Stimulated activated CD4-positive, alpha-beta T cell treated with anti-CD3 and anti-CD28 coated beads, Interleukin-4, amount 100 ng/mL, for 48 hours (primary cell): ENCODE measurements at regions not wholly inside any gene's neighbourhood (a gene's known extent, or its start where the extent isn't known, plus 50 kb on each side); places are given as distances from the start of the nearest gene placed in this dataset.
"Not testable (repeated sequence)": the region's sequence is repeated elsewhere in the genome, so short reads cannot be mapped to it uniquely, and the experiment has no call there.

Experiments used
- DNase-seq, 2 donors: peaks; one replicate each; pipeline ENCODE4 v3.0.0-alpha.2; 2020; ENCODE audit warnings: low read depth in 2 of 2

DNA sequence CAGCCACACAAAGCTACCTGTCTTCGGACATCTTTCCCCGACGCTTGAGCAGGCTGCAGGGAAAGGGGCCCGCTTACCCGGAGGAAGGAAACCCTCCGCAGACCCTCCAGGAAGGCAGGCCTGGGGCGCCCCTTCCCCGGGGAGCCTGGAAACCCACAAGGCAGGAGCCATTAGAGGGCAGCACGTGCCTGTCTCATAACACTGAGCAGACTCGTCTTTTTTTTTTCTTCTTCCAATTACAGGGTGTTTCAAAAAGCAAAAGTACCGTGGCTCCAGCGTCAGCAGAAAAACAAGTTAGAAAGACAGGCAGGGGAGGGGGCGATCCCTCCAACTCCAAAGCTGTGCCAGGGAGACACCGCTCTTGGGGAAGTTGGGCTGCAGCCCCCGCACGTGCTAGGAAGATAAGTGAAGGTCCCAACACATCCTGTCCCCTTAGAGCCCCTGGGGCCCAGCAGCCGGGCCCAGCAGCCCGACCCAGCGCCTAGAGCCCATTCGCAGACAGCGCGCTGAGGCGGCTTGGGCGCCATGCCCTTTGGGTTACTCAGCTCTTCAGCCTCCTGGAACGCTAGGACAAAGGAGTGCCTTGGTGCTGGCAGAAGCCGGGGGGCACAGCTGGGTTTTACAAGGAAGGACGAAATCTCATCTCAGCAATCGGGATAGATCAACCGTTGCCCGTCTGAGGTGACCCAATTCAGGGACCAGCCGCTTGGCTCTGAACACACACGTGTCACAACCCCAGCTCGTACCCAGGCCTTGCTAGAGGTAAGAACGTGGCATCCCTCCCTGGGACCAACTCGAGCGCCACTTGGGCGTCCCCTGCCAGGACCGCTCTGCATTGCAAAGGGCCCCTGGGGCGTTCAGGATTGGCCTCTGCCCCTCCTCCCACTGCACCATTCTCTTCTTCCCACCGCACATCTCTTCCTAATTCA, 136.3 kb downstream of the LY86 start:
- DNase-seq, result peak; percentile 39 to 46

DNA sequence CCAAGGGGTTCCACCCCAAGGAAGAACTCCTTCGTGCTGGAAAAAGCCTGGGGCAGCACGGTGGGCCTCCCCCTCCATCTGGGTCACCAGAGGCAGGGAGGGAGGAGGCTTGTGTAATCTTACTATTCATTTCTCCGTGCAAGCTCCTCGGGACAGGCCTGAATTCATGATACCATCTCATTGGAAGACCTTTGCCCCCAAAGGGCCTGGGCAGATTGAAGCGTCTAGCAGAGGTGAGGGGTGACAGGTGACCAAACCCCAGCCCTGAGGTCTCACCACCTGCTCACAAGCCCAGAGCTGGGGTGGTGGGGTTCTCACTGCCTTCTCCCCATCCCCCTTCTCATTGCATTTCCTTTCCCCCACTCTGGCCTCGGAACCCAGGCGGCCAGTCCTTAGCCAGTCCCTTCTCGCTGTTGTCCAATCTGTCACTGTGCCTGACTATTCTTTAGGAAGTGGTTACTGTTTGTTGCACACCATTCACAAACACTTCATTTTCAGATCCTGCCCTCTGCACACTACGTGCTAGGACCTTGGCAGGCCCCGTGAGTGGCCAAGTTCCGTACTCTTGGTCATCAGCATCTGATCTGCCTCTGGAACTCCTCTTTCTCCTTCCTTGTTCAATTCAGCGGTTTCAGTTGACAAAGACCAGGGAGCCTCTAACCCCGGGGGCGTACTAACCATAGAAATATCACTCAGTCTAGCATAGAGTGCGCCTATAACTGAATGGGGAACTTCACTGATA, 137.1 kb downstream of the LY86 start:
- no peak for DNase-seq

DNA sequence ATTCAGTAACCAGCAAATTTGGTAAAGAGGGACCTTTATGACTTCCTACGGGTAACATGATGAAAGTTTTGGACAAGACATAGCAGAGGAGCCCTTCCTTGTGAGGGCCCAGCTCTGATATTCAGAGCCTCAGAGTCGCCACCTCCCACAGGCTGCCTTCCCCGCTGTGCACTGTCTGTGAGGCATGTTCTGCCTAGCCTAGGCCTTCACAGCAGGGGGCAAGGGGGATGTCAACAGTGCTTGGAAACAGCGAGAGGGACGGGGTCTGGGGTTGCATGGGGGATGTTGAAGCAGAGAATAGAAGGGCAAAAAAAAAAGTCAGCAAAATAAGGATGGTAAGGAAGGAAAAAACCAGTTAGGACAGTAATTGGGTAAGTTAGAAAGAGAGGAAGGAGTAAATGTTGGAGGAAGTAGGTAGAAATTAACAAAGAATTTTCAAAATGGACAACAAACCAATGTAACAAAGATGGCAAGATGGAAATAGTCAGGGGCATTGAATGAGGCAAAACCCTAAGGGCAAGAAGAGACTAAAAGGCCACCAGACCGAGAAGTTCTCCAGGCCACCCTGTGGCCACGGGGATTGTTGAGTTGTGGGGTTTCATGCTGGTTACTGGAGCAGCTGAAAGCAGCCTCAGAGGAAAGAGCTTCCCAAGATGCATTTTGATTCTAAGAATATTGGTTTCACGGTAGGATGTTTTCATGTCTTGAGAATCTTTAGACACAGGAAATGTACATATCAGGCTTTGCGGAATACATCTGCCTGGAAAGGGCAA, 139.8 kb downstream of the LY86 start:
- no peak for DNase-seq

DNA sequence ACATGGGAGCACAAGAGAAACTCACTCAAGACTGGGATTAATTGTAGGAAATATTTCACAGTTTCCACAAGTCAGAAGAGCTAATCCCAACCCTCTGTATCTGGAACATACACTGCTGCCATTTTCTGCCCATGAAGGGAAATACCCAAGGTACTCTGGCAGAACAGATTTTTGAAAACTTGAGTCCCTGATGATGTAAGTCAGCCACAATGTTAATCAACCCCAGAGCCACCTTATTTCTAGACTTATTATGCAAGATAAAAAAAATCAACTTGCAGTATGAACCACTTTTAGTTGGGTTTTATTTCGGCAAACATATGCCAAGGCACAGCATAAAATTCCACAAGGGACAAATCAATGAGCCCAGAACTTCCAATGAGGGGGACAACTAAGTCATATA, 141.5 kb downstream of the LY86 start:
- no peak for DNase-seq

DNA sequence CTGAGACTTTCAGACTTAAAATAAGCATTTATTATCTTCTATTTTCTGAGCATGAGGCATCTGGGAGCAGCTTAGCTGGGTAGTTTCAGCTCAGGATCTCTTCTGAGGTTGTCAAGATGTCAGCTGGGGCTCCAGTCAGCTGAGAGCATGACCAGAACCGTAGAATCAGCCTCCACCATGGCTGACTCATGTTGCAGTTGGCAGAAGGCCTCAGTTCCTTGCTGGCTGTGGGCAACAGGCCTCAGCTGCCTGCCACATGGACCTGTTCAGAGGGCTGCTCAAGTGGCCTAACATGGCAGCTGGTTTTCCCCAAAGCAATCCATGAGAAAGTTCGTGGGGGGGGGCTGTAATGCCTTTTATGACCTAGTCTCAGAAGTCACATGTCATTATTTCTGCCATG, 142.3 kb downstream of the LY86 start:
- no peak for DNase-seq

DNA sequence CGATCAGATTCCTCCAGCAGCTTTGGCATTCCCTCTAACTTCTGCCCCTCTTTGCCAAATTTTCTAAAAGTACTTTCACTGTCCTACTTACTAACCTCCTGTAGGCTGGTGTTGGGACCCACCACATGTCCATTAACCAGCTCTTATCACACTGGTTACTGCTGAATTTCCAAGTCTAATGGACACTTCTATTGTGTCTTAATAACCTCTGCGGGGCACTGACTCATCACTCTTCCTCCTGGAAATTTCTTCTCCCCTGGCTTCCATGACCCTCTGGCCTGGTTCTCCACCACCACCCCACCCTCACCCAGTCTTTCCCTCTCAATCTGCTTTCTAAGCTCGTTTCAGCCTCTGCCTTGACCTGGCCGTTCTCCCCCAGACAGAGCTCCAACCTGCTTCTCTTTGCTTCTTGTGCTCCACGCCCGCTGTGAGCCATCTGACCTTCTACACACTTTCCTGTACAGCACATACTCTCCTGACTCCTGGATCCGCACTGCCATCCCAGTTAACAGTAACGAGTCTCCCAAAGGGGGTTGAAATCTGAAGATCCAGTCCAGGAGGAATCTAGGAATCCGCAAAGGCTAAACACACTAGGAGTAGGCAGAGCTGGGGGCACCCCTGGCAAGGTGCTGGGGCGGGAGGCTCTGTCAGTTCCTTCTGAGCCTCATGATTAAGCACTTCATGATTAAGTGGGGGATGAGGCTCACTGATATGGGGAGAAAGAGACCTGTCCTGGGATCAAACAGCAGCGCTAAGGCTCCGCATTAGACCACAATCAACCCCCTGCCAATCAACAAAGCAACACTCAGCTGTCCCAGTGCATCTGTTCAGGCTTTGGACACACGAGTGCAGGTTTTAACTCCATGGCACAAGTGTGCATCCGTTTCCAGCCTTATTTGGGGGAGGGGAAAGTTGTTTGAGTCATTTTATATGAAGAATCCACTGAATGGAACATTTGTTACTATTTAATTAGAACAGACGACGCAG, 146.3 kb downstream of the LY86 start:
- DNase-seq, result no peak

DNA sequence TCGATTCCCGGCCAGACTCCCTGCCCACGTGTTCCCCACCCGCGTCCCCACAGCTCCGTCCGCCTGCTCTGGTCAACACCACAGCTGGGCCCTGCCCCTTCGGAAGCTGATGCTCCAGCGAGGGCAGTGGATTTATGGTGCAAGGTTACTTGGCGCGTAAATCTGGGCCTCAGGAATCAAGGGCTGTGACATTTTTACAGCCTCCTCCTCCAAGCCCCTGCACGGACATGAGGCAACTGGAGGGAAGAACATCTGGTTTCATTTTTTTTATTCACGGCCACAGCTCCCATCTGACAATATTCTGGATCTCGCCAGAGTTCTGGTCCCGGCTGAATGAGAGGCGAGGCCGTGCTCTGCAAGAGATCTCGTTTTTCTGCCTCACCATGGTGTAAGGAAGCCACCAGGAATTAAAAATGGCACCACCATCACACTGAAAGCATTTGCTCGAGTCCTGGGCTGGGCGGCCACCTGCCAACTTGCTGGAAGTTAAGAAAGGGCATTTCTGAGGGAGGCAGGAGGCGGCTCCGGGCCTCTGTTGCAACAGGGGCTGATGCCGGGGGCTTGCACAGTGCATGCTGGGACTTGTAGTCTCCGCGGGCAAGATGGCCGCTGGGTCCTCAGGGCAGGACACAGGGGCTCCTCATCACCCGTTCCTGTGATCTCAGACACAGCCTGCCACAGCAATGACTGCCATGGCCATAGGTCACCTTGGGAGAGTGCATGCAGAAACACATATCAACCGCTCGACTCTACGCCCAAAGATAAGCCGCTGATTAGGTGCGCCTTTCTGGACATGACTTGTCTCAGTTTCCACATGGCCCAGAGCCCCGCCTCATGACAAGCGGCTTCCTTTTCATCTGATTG, 148.5 kb downstream of the LY86 start:
- DNase-seq, result no peak

DNA sequence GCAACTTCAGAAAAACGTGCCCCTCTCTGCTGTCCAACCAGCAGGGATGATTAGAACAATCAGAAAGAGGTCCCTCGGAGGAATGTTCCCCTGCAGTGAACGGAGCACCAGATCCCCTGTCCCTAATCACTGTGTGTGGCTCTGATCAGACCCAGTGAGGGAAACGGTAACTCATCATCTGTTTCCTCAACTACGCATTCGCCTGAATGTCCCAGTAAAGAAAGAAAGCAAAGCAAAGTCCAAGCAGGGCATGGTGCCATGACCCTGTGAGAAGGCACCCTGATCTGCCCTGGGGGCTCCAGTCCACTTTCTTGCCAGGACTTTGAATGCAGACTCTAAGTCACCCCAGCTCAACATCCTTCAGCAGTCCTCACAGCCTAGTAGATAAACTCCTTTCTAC, 149.2 kb downstream of the LY86 start:
- no peak for DNase-seq

DNA sequence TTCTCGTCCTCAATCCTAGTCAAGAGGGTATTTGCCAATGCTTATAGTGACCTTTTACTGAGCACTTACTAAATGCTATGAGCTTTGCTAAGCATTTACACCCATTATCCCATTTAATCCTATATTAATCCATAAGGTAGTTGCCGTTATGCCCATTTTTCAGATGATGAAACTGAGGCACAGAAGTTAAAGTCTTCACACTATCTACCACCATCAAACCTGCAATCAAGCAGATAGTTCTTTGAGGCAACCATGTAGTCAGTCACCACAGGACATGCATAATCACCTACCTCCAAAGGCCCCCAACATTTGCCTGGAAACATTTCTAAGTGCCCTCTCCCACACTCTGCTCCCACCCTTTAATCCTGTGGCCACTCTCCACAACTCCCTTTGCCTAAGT, 149.6 kb downstream of the LY86 start:
- DNase-seq, result no peak

DNA sequence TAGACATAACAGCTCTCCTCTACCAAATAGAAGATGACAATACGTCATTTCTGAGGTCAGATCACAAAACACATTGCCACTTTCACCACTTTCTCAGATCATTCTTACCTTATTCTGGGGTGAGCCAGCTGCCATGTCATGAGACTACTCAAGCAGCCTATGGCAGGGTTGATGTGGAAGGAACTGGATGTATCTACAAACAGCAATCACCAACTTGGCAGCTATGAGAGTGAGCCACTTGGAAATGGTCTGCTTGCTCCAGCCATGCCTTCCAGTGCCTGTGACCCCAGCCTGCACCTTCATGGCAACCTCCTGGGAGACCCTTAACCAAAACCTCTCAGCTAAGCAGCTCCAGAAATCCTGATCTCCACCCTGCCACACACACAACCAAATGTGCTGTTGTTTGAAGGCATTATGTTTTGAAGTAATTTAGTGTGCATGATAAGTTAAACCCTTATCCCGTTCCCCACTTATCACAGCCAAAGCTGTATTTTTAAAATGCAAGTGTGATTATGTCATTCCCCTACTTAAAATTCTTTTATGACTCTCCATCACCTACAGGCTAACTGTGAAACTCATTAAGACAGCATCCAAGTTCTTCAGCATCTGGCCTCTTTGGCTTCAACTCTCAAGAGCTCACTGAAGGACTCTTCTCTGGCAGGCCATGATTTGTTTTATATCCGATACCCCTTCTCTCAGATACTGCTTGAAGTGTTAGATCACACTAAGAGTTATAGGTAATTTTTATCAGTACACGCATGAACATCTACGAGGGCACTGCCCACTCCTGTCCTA, 150.6 kb downstream of the LY86 start:
- DNase-seq, result no peak

DNA sequence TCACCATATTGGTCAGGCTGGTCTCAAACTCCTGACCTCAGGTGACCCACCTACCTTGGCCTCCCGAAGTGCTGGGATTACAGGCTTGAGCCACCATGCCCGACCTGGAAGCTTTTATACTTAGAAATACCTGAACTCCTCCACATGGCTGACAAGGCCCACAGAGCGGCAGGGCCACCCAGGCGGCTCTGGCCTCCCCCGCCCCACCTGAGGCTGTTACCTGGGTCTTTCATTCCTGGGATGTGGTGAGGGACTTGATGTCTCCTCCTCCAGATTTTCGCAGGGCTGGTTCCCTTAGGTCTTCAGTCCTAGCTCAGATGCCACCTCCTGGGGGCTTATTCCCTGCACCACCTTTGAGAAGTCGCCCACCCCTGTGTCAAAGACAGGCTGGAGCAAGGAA, 152.1 kb downstream of the LY86 start:
- no peak for DNase-seq

DNA sequence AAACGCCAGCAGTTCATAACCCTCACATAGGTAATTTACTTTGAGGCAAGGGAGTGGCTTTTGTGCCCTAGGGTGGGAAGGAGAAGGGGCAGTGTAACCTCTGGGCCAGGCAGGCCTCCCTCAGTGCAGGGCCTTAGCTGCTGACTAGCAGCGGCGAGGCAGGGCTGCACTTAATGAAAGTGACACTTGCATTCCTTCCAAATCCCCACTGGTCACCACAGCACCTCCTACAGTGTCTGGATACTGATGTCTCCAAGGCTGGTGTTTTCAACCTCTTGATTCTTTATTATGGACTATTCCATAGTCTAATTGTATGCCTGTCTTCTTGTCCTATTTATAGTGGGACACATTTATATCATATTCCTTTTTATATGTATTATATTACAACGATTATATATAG, 152.7 kb downstream of the LY86 start:
- DNase-seq, result no peak

DNA sequence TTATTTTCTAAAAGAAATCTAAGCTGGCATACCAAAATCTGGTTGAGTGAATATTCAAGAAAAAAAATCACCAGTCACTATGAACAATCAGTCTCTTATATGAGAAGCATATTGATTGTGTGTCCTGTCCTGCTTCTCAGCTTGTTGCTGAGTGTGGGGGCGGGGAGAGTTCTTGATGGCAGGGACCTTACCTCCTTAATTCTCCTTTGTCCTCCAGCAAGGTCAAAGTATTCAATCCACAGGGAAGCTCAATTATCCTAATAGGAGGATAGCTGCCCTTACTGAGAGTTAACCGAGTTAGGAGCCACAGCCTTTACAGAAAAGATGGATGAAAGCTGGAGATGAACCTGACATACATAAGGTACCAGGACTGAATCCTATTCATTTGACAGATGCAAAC, 154.0 kb downstream of the LY86 start:
- no peak for DNase-seq

DNA sequence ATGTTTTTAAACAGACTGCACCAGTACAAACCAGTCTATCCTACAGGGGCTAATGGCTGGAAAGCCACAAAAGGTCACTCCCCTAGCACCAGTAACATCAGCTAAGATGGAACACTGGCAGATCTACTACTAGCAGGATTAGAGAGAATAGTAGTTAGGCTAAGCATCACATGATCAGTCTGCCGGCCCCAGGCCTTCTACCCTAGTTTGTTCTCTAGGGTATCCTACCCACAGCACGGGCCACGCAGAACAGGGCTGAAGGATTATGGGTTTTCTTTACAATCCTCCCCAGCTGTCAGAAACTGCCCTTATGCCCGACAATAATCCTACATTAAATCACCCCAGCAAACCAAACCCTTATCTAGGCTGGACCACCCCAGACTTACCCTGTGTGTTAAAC, 156.0 kb downstream of the LY86 start:
- DNase-seq, result no peak

DNA sequence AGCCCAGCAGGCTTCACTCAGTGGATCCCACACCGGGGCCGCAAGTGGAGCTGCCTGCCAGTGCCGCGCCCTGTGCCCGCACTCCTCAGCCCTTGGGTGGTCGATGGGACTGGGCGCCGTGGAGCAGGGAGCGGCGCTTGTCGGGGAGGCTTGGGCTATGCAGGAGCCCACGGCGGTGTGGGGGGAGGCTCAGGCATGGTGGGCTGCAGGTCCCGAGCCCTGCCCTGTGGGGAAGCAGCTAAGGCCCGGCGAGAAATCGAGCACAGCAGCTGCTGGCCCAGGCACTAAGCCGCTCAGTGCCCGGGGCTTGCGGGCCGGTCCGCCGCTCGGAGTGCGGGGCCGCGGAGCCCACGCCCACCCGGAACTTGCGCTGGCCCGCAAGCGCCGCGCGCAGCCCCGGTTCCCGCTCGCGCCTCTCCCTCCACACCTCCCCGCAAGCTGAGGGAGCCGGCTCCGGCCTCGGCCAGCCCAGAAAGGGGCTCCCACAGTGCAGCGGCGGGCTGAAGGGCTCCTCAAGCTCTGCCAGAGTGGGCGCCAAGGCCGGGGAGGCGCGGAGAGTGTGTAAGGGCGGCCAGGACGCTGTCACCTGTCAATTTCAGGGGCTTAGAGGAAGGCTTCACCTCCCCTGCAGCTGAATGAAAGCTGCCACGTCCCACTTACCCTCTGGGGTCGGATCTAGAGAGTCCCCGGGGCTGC, 157.3 kb downstream of the LY86 start:
- not testable (repeated sequence) for DNase-seq

DNA sequence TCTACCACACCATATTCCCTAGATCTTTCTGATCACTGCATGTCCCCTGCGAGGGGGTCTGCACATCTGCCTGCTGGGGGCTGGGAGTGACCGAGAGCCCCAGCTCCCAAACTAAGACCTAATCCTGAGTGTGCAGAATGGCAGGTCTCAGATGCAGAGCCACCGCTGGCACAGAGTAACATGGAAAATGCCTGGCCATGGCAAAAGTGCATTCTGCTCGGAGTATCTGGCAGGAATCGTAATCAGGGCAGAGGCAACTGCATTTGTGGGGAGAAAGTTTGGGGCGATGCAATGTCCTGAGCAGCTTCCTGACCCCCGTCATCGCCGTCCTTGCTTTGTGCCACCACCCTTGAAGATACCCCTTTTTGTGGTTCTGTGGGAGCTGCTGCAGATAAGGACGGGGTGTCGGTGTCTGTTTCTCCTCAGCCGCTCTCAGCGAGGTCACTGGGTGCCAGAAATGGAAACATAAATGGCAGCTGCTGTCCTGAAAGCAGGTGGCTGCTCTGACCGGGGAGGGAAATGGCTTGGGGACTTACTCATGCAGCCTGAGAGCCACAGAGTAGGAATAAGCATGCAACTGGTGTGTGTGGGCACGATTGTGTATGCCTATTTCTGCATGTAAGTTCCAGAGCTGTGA, 157.9 kb downstream of the LY86 start:
- no peak for DNase-seq

DNA sequence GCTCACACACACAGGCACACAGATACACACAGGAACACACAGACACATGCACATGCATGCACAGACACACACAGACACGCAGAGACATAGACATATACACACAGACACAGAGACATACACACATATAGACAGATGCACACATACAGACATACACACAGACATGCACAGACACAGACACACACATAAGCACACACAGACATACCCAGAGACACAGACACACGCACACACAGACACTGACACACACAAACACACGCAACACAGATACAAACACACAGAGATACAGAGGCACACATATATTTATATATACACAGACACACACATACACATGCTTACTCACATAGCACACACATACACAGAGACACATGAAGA, 158.4 kb downstream of the LY86 start:
- DNase-seq, result no peak

DNA sequence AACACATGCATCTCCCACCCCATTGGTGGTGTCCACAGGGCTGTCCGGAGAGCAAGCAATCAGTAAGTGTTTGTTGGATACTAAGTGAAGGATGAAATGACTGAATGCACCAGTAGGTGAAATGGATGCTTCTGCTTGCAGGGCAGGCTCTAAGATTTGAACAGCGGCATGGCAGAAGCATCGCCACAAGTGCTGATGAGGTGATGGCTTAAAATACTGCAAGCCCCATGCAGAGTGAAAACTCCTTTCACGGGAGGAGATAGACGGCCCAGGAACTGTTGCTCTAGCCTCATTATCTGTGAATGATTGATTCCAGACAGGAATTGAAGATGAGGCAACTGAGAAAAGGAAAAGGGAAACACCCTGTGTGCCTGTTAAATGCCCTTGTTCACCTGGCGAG, 158.9 kb downstream of the LY86 start:
- no peak for DNase-seq
